Esophagus muscularis mucosa (tissue), 4 donors: ENCODE measurements at regions not wholly inside any gene's neighbourhood (a gene's known extent, or its start where the extent isn't known, plus 50 kb on each side); places are given as distances from the start of the nearest gene placed in this dataset.

Experiments
- DNase-seq: peaks from one replicate; pipeline ENCODE4 v3.0.0-alpha.2; 2017; ENCODE audit errors: extremely low spot score
- H3K27ac ChIP-seq, 4 donors: fragments of 200-600 bp; sonication (generic); replicated peaks in 1 of 4; 1 replicate in 3 of 4; 2 replicates in 1 of 4; pipeline ENCODE4 v1.5.1; 2016 to 2019; ENCODE audit warnings: mild to moderate bottlenecking in 1 of 4
- H3K27me3 ChIP-seq, 4 donors: fragments of 200-600 bp; sonication (generic); one replicate each; pipeline versions ENCODE4 v1.5.1 to v1.6.0; 2016 to 2019
- H3K36me3 ChIP-seq, 4 donors: fragments of 200-600 bp; sonication (generic); one replicate each; pipeline ENCODE4 v1.5.1; 2016 to 2019
- H3K4me1 ChIP-seq, 4 donors: fragments of 200-600 bp; sonication (generic); one replicate each; pipeline ENCODE4 v1.5.1; 2016 to 2019
- H3K4me3 ChIP-seq, 4 donors: fragments of 200-600 bp; sonication (generic); 1 replicate in 2 of 4; 2 replicates in 2 of 4; pipeline ENCODE4 v1.5.1; 2016 to 2019; ENCODE audit warnings: mild to moderate bottlenecking in 4 of 4, moderate library complexity in 1 of 4
- H3K9me3 ChIP-seq, 4 donors: fragments of 200-600 bp; sonication (generic); 1 replicate in 3 of 4; 2 replicates in 1 of 4; pipeline ENCODE4 v1.5.1; 2016 to 2019
- EP300 ChIP-seq: sonication (generic); formaldehyde crosslinking; IDR thresholded peaks from one replicate; pipeline ENCODE4 v1.6.1; 2017; ENCODE audit warnings: antibody characterized with exemption
- POLR2A ChIP-seq: fragments of 450-650 bp; IDR thresholded peaks from one replicate; pipeline ENCODE4 v1.6.1; 2017; ENCODE audit warnings: antibody characterized with exemption, moderate library complexity, mild to moderate bottlenecking, low read depth
- POLR2AphosphoS5 ChIP-seq, 2 donors: sonication (generic); formaldehyde crosslinking; IDR thresholded peaks; one replicate each; pipeline ENCODE4 v1.6.1; 2017; ENCODE audit warnings: antibody characterized with exemption in 2 of 2
- WGBS: methylation state at CpG from one replicate; pipeline ENCODE4 v1.1.5; 2018; 5-methylcytosine and 5-hydroxymethylcytosine counted together
- intact Hi-C: fragments of 100-400 bp; cut with DNase I; formaldehyde crosslinking; loops from one replicate; pipeline ENCODE4 v1.15.1; 2023
- TF ChIP-seq, protein P1 (sequence below), 3 experiments: fragments of 200-600 bp in 2 of 3; fragments of 450-650 bp in 1 of 3; sonication (generic) in 2 of 3; IDR thresholded peaks; one replicate each; pipeline ENCODE4 v1.5.1; 2017 to 2019; ENCODE audit warnings: antibody characterized with exemption in 3 of 3, mild to moderate bottlenecking in 2 of 3, moderate library complexity in 1 of 3

DNA sequence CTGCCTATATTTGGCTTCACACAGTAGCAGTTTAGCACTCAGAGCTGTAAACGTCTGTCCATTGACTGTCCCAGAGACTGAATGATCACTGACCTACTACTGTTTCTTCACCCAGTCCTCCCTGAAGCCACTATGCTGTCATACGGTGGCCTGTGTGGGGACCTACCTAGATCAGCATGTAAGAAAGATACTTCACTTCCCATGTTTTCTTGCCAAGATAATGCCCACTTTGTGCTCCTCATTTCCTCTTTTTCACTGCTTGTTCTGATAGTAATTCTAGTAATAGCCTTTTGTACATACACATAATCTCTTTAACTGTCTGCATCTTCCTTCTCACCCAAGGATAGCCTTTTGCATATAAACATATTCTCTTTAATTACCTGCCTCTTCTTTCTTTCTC, 109.9 kb upstream of the TIAM2 start:
- H3K27ac ChIP-seq: no peak overlapping the region
- intact Hi-C loops: no loop called here
- H3K36me3 ChIP-seq: peaks cover 0 to 3% (median 0%) of the 10 kb centered on the region in 4 donors
- WGBS: 94% methylated on average over 2 of the region's 2 CpGs
- TF ChIP-seq EP300: no peak
- TF ChIP-seq POLR2A: no peak
- TF ChIP-seq POLR2AphosphoS5 (IDR thresholded peaks at IDR 0.05): no peak
- TF ChIP-seq, protein P1, sequence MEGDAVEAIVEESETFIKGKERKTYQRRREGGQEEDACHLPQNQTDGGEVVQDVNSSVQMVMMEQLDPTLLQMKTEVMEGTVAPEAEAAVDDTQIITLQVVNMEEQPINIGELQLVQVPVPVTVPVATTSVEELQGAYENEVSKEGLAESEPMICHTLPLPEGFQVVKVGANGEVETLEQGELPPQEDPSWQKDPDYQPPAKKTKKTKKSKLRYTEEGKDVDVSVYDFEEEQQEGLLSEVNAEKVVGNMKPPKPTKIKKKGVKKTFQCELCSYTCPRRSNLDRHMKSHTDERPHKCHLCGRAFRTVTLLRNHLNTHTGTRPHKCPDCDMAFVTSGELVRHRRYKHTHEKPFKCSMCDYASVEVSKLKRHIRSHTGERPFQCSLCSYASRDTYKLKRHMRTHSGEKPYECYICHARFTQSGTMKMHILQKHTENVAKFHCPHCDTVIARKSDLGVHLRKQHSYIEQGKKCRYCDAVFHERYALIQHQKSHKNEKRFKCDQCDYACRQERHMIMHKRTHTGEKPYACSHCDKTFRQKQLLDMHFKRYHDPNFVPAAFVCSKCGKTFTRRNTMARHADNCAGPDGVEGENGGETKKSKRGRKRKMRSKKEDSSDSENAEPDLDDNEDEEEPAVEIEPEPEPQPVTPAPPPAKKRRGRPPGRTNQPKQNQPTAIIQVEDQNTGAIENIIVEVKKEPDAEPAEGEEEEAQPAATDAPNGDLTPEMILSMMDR (IDR thresholded peaks at IDR 0.05): no peak
- peaks cover 11 to 27% (median 22%) of the 10 kb centered on the region in 4 donors for H3K4me1 ChIP-seq
- H3K27me3 ChIP-seq: no peaks in the 10 kb centered on the region
- peak; percentile 26 for DNase-seq
- H3K9me3 ChIP-seq: no peaks in the 10 kb centered on the region
- no peak overlapping the region for H3K4me3 ChIP-seq

- intact Hi-C loops: no loop called here
- H3K4me1 ChIP-seq: peaks cover 11 to 27% (median 22%) of the 10 kb centered on the region in 4 donors
- no peaks in the 10 kb centered on the region for H3K9me3 ChIP-seq
- TF ChIP-seq, protein P1 (IDR thresholded peaks at IDR 0.05): no peak
- TF ChIP-seq POLR2AphosphoS5 (IDR thresholded peaks at IDR 0.05) (no peak), POLR2A (no peak)
- no peak overlapping the region for H3K4me3 ChIP-seq
- peaks cover 0 to 3% (median 0%) of the 10 kb centered on the region in 4 donors for H3K36me3 ChIP-seq
- peak; percentile 81 for DNase-seq
- WGBS: 98% methylated on average over 4 of the region's 4 CpGs
- no peaks in the 10 kb centered on the region for H3K27me3 ChIP-seq
- no peak overlapping the region for H3K27ac ChIP-seq
Observed at GRCh38 chr6:154886016-154886415, 109.1 kb upstream of the TIAM2 start.

- no peak overlapping the region for H3K4me3 ChIP-seq
- DNase-seq: no peak
- intact Hi-C loops: no loop called here
- H3K9me3 ChIP-seq: no peaks in the 10 kb centered on the region
- H3K4me1 ChIP-seq: peaks cover 11 to 27% (median 22%) of the 10 kb centered on the region in 4 donors
- H3K36me3 ChIP-seq: peaks cover 0 to 3% (median 0%) of the 10 kb centered on the region in 4 donors
- H3K27ac ChIP-seq: no peak overlapping the region
- no peaks in the 10 kb centered on the region for H3K27me3 ChIP-seq
- TF ChIP-seq POLR2A (no peak), POLR2AphosphoS5 (IDR thresholded peaks at IDR 0.05) (no peak), EP300 (no peak)
- TF ChIP-seq, protein P1 (IDR thresholded peaks at IDR 0.05): no peak
Observed at GRCh38 chr6:154886471-154886870, 108.6 kb upstream of the TIAM2 start.

DNA sequence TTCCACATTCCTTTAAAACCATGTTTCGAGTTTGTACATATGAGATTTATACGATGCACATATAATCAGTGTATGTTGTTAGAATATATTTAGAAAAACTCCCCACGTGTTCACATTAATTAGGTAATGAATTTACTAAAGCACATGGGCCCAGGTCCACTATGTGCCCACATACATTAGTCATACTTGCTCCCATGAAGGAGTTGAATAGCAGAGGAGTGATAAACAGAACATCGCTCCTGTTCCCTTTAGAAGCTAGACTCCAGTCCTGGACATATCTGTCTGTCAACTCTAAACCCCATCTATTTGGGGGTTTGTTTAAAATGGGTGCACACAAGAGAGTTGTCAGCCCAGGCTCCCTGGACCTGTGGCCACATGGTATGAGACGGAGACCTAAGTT, 108.1 kb upstream of the TIAM2 start:
- H3K4me3 ChIP-seq: no peak overlapping the region
- H3K36me3 ChIP-seq: peaks cover 0 to 3% (median 0%) of the 10 kb centered on the region in 4 donors
- intact Hi-C loops: no loop called here
- no peaks in the 10 kb centered on the region for H3K9me3 ChIP-seq
- peak; percentile 70 for DNase-seq
- H3K27ac ChIP-seq: no peak overlapping the region
- peaks cover 11 to 27% (median 21%) of the 10 kb centered on the region in 4 donors for H3K4me1 ChIP-seq
- TF ChIP-seq POLR2AphosphoS5 (IDR thresholded peaks at IDR 0.05) (no peak), EP300 (no peak), POLR2A (no peak)
- TF ChIP-seq, protein P1 (IDR thresholded peaks at IDR 0.05): no peak
- 97% methylated on average over 5 of the region's 5 CpGs for WGBS
- no peaks in the 10 kb centered on the region for H3K27me3 ChIP-seq
